NCI-H345 treated with DMSO at 0.1 percent for 48 hours (cell line): ENCODE measurements at regions not wholly inside any gene's neighbourhood (a gene's known extent, or its start where the extent isn't known, plus 50 kb on each side); places are given as distances from the start of the nearest gene placed in this dataset.

ENCODE experiments used
- DNase-seq: peaks from one replicate; lab custom pipeline; 2025; ENCODE audit not compliant: unreplicated experiment; lab: John Stamatoyannopoulos, UW

GRCh38 chr20:39107741-39108140, 145.6 kb downstream of the DHX35 start:
- DNase-seq, result no peak

- DNase-seq, result no peak
Measured at GRCh38 chr20:39106791-39107190, 144.6 kb downstream of the DHX35 start.

- no peak for DNase-seq
Measured at GRCh38 chr20:39105551-39105950, 143.4 kb downstream of the DHX35 start.

GRCh38 chr20:39103732-39104131, 141.6 kb downstream of the DHX35 start:
- no peak for DNase-seq

- DNase-seq, result no peak
Measured at GRCh38 chr20:39103305-39103704, 141.2 kb downstream of the DHX35 start.

GRCh38 chr20:39101895-39102294, 139.8 kb downstream of the DHX35 start:
- no peak for DNase-seq

GRCh38 chr20:39100691-39101090, 138.5 kb downstream of the DHX35 start:
- no peak for DNase-seq

- no peak for DNase-seq
Measured at GRCh38 chr20:39097889-39098288, 135.7 kb downstream of the DHX35 start.

- no peak for DNase-seq
Measured at GRCh38 chr20:39095870-39096269, 133.7 kb downstream of the DHX35 start.

- no peak for DNase-seq
Measured at GRCh38 chr20:39094391-39094790, 132.2 kb downstream of the DHX35 start.

- no peak for DNase-seq
Measured at GRCh38 chr20:39092733-39093410, 130.7 kb downstream of the DHX35 start.

GRCh38 chr20:39090906-39091305, 128.8 kb downstream of the DHX35 start:
- DNase-seq, result peak; percentile 23

- no peak for DNase-seq
Measured at GRCh38 chr20:39089797-39090196, 127.7 kb downstream of the DHX35 start.
